ENCODE measurements at regions not wholly inside any gene's neighbourhood (a gene's known extent, or its start where the extent isn't known, plus 50 kb on each side); places are given as distances from the start of the nearest gene placed in this dataset.

DNA sequence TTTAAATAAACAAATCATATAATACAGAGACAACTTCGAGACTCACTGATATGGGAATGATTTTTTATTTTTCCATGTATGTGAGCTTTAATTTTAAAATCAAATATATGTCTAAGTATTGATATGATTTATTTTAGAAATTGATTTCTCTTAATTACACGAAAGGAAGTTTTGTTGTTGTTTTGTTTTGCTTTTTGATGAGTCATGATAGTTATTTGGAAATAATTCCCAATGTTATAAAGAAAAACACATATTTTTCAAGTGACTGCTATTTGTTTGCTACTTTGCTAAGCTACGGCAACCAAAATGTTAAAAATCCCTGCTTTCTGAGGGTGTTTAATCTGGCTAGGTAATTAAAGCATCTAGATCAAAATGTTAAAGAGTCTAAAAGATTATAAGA lies 2139.4 kb upstream of the TENM3 start:
- Histone ChIP-seq H3K36me3 (ENCODE audit: low read depth, missing control alignments) (no peaks in the 10 kb centered on the region), H3K27ac (no peak overlapping the region), H3K27me3 (no peaks in the 10 kb centered on the region), H3K4me1 (no peaks in the 10 kb centered on the region), H3K4me3 (no peak overlapping the region), H3K9me3 (no peaks in the 10 kb centered on the region)
- TF ChIP-seq POLR2A (IDR thresholded peaks at IDR 0.05): no peak
- TF ChIP-seq, protein P1, sequence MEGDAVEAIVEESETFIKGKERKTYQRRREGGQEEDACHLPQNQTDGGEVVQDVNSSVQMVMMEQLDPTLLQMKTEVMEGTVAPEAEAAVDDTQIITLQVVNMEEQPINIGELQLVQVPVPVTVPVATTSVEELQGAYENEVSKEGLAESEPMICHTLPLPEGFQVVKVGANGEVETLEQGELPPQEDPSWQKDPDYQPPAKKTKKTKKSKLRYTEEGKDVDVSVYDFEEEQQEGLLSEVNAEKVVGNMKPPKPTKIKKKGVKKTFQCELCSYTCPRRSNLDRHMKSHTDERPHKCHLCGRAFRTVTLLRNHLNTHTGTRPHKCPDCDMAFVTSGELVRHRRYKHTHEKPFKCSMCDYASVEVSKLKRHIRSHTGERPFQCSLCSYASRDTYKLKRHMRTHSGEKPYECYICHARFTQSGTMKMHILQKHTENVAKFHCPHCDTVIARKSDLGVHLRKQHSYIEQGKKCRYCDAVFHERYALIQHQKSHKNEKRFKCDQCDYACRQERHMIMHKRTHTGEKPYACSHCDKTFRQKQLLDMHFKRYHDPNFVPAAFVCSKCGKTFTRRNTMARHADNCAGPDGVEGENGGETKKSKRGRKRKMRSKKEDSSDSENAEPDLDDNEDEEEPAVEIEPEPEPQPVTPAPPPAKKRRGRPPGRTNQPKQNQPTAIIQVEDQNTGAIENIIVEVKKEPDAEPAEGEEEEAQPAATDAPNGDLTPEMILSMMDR (IDR thresholded peaks at IDR 0.05): no peak
- no peak for DNase-seq
- 88 to 92% methylated on average over 3 of the region's 3 CpGs for WGBS, 2 donors
- intact Hi-C loops (cut with DNase I; ENCODE audit: low total_unique reads): no loop called here

DNA sequence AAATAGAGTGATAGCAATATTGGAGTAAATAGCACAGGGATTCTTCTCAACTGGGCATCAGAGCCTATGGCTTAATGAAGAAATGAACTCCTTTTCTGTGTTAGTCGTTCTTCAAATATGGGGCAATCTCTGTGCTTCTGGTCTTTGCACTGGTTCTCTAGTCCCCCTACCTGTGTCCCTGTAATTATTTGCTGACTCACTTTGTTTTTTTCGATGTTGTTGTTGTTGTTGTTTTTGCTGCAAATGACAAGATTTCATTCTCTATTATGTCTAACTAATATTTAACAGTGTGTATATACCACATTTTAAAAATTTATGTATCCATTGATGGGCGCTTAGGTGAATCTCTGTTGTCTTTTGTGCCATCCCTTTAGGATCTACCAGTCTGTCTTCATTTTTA lies 2137.8 kb upstream of the TENM3 start:
- H3K9me3 ChIP-seq: no peaks in the 10 kb centered on the region
- TF ChIP-seq POLR2A (IDR thresholded peaks at IDR 0.05): no peak
- TF ChIP-seq, protein P1 (IDR thresholded peaks at IDR 0.05): no peak
- no peaks in the 10 kb centered on the region for H3K36me3 ChIP-seq (ENCODE audit: low read depth, missing control alignments)
- H3K4me1 ChIP-seq: no peaks in the 10 kb centered on the region
- intact Hi-C loops (cut with DNase I; ENCODE audit: low total_unique reads): no loop called here
- no peak for DNase-seq
- H3K4me3 ChIP-seq: no peak overlapping the region
- no peaks in the 10 kb centered on the region for H3K27me3 ChIP-seq
- 89 to 98% methylated on average over 3 of the region's 3 CpGs for WGBS, 2 donors
- H3K27ac ChIP-seq: no peak overlapping the region

DNA sequence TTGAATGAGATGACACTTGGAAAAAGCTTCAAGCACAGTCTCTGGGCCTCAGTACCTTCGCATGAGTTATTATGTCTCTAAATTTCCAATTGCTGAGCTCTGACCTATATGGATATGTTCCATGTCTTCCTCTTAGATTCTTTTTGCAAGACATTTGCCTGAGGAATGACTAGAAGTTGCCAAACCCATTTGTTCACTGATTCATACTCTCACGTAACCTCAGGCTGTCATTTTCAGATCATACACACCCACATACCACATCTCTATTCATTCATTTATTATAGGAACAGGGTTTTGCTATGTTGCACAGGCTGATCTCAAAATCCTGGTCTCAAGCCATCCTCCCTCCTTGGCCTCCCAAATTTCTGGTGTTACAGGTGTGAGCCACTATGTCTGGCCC lies 2137.1 kb upstream of the TENM3 start:
- 89 to 91% methylated on average over 2 of the region's 2 CpGs for WGBS, 2 donors
- Histone ChIP-seq H3K36me3 (ENCODE audit: low read depth, missing control alignments) (no peaks in the 10 kb centered on the region), H3K27ac (no peak overlapping the region), H3K9me3 (no peaks in the 10 kb centered on the region), H3K4me3 (no peak overlapping the region), H3K4me1 (no peaks in the 10 kb centered on the region), H3K27me3 (no peaks in the 10 kb centered on the region)
- intact Hi-C loops (cut with DNase I; ENCODE audit: low total_unique reads): no loop called here
- TF ChIP-seq POLR2A (IDR thresholded peaks at IDR 0.05): no peak
- TF ChIP-seq, protein P1 (IDR thresholded peaks at IDR 0.05): no peak
- no peak for DNase-seq

DNA sequence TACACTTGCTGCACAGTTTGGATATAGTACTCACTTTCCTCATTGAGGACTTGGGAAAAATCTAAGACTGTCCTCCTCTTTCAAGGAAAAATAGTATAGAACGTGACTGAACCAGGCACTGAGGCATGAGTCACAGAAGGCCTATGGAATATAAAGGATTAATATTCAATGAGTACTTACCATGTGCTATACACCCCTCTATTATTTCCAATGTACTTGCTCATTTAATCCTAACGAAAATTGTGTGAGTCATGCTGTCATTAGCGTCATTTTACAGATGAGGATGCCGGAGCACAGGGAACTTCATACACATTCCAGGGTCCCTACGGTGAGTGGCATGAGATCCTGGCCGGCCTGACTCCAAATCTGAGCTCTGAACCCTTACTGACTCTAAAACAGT lies 2136.2 kb upstream of the TENM3 start:
- no peak for DNase-seq
- Histone ChIP-seq H3K36me3 (ENCODE audit: low read depth, missing control alignments) (no peaks in the 10 kb centered on the region), H3K27ac (no peak overlapping the region), H3K4me3 (no peak overlapping the region), H3K27me3 (no peaks in the 10 kb centered on the region), H3K4me1 (no peaks in the 10 kb centered on the region), H3K9me3 (no peaks in the 10 kb centered on the region)
- intact Hi-C loops (cut with DNase I; ENCODE audit: low total_unique reads): no loop called here
- WGBS, 2 donors: 89 to 90% methylated on average over 6 of the region's 6 CpGs
- TF ChIP-seq, protein P1 (IDR thresholded peaks at IDR 0.05): no peak

DNA sequence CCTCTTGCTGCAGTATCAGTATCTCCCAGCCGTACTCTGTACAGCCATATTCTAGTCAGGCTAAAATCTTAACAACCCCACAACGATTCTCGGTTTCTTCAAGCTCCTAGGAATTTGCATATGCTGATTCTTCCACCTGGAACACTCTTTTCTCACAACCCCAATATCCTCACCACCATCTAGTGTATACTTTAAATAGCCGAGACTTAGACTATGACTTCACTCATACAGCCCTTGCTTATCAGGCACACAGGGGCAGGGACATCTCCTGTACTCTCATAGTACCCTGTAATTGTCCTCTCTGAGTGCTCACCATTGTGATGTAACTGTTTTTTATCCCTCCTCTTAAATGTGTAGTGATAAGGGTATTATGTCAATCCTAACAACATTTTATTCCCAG lies 2126.4 kb upstream of the TENM3 start:
- intact Hi-C loops (cut with DNase I; ENCODE audit: low total_unique reads): no loop called here
- TF ChIP-seq, protein P1 (IDR thresholded peaks at IDR 0.05): no peak
- no peak for TF ChIP-seq POLR2A (IDR thresholded peaks at IDR 0.05)

More for the DNA sequence above, 2126.4 kb upstream of the TENM3 start:
- DNase-seq: no peak
- Histone ChIP-seq H3K27ac (no peak overlapping the region), H3K27me3 (no peaks in the 10 kb centered on the region), H3K36me3 (ENCODE audit: low read depth, missing control alignments) (no peaks in the 10 kb centered on the region), H3K4me1 (no peaks in the 10 kb centered on the region), H3K4me3 (no peak overlapping the region), H3K9me3 (no peaks in the 10 kb centered on the region)
- 88 to 90% methylated on average over 4 of the region's 4 CpGs for WGBS, 2 donors
